ENCODE measurements at regions not wholly inside any gene's neighbourhood (a gene's known extent, or its start where the extent isn't known, plus 50 kb on each side); places are given as distances from the start of the nearest gene placed in this dataset.
"Not testable (repeated sequence)": the region's sequence is repeated elsewhere in the genome, so short reads cannot be mapped to it uniquely, and the experiment has no call there.

DNA sequence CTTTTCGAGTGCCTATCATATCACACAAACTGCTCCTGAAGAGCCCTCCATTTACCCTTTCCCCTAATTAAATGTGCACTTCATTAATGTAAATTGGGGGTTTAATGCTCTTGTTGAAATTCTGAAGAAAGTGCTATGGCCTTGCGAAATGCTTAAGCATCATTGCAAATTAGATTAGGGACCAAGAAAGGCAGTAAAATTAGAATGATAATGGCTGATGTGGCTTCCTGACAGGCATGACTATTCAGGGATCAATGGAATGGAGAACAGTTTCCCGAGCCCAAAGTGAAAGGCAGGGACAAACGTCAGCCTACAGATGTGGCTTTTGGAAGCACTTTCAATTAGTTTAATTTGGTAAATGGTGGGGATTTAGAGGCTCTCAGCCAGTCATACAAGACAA is 120.1 kb downstream of the NKX6-1 start:
- DNase-seq, result no peak

DNA sequence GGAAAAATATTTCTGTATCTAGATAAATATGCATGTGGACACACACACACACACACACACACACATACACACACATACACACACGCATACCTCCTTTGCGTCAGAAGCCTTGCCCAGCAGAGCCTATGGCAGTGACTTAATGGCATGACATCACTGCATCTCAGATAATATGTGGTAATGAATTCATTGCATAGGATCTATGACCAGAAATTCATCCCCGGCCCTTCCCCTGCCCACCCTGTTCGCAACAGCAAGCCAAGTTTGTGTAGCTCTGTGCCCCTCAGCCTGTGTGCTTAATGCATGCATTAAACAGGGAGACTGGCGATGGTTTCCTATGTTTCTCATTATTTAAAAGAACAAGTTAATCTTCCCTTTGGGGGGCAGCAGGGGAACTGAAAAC is 120.7 kb downstream of the NKX6-1 start:
- DNase-seq, result no peak

DNA sequence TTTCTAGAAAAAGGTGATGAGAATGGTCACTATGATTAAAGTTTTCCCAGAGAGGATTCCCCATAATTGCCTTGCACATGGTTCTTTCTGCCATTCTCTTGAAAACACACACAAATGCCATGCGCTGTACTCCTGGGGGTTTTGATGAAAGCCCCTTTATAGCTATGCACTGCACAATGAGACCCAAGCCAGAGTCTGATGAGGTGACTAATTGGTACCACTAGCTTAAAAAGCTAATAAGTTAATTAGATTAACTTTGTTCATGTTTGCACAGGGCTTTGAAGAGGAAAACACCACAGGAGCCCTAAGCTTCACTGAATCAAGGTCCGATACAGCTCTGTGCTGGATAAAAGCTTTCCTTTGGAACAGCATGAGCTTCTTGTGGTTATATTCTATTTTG is 132.2 kb downstream of the NKX6-1 start:
- no peak for DNase-seq

DNA sequence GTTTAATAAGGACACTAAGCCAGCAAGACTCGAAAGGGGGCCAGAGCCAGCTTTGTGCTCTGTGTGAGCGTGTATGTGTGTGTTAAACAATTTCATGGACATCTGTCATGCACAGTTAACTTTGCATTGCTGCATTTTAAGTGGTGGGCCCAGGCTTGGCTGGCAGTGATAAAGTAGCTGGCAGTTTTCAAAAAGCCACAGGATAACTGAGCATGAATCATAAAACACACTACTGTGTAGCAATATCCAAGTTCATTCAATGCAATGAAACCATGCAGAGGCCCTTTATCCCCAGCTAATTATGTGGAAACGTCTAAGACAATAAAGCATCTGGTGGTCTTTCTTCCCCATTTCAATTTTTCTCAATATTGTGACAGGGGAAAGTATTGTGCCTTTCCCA is 132.9 kb downstream of the NKX6-1 start:
- DNase-seq, result no peak

DNA sequence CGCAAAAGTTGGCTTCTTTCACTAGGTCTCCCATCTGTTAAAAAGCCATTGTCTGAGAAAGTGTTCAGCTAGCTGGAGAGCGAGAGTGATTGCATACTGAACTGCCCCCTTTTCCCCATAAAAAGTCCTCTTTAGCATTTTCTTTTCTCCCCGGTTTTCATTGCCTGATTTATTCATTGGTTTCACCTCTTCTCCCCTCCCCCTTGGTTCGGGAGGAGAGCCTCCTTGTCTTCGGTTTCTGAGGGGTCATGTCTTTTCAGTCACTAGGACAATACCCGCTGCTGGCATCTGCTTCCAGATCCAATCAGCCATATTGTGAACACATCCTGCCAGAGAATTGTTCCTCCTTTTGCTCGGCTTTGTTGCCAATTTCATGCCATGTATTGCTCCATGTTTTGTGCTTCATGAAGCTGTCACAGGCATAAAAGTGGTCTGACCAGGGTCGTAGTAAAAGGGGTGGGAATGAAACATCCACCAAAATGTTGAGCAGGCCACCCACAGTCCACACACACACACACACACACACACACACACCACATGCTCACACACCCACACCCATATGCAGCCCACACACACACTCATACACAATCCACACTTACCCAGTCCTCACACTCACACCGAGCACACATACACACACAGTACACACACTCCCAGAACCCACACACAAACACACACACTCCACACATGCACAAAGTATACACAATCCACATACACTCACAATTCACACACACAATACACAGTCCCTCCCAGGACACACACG is 136.0 kb downstream of the NKX6-1 start:
- no peak for DNase-seq

DNA sequence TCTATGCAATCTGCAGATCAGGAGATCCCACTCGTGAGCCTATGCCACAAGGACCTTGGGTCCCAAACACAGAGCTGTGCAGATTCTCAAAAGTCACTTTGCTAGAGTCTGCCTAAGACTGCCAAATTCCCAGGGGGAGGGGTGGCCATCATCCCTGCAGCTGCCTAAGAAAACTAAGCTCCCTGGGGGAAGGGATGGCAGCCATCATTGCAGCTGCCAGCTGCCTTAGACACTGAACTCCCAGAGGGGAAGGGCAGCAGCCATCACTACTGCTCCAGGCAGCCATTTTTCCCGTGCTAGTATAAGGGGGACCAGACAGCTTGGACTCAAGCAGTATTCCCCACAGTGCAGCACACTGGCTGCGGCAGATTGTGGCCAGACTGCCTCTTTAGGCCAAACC is 156.9 kb downstream of the NKX6-1 start:
- no peak for DNase-seq

DNA sequence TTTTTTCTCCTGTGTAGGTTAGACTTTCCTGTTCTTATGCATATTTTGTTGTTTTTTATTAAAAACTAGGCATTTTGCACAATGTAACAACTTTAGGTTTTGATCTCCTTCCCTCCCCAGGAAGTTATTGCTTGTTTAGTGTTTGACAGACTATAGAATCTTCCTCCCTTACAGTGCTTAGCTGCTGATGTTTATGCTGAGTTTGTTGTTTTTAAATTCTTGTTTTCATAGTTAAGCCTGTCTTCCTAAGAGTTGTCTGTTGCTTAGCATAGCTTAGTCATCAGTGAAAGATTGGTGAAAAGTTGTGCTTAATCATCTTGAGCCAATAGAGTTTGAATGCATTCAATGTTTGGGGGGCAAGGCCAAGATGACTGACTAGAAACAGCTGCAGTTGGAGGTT is 157.5 kb downstream of the NKX6-1 start:
- no peak for DNase-seq

DNA sequence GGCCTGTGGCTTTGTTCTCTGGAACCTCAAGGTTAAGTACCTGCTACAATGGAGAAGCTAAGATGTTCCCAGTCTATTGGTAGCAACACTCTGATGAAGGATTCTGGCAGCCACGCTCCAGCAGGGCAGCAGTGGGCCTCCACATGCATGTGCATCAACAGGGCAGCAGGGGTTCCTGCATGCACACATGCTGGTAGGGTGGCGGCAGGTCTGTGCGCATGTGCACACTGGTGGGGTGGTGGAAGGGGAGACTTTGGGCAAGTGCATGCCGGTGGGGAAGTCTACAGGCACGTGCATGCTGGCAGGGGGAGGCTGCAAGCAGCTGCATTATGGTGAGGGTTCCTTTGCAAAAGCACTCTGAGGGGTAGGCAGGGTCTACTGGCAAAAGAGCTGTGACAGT is 160.7 kb downstream of the NKX6-1 start:
- DNase-seq, result no peak

DNA sequence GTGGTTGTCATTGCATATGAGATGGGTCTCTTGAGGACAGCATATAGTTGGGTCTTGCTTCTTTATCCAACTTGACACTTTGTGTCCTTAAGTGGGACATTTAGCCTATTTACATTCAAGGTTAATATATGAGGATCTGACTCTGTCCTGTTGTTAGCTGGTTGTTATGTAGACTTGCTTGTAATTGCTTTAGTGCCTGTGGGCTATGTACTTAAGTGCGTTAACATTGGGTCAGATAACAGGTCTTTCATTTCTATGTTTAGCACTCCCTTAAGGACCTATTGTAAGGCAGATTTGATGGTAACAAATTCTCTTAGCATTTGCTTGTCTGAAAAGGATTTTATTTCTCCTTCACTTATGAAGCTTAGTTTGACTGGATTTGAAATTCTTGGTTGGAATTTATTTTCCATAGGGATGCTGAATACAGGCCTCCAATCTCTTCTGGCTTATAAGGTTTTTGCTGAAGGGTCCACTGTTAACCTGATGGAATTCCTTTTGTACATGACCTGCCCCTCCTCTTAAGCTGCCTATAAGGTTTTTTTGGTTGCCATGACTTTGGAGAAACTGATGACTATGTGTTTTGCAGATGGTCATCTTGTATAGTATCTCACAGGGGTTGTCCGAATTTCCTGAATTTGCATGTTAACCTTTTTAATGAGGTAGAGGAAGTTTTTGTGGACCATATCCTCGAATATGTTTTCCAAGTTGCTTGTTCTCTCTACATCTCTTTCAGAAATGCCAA is 162.0 kb downstream of the NKX6-1 start:
- no peak for DNase-seq

DNA sequence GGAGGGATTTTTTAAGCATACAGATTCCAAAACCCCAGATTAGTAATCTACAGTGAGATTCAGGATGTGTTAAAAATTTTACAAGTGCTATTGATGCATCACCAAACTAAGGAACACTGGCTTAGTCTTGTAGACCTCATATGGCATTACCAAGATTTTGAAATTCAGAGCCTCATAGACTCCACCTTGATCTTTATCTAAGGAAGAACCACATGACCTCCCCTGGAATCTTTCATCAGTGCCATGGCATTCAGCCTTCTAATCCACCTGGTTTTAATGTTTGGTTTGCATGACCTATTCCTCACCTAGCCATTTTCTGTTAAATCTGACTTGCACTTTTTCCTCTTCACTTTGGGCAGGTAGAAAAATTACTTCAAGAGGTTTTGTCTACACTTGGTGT is 171.6 kb downstream of the NKX6-1 start:
- no peak for DNase-seq

DNA sequence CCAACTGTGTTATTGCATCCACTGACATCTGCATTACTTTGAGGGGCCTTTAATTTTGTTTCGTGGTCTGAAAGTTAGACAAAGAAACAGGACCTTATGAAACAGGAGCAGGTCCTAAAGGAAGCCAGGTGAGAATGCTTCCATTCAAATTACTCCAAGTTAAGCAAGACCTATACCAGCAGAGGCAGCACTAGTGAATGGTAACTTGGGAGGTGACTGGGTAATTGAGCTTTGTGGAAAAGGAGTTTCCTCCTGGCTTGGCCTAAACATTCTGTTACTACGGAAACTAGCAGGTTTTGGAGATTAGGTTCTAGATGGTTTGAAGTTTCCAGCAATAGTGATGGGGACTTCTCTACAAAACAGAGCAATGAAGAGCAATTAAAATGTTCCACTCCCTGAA is 173.5 kb downstream of the NKX6-1 start:
- no peak for DNase-seq

DNA sequence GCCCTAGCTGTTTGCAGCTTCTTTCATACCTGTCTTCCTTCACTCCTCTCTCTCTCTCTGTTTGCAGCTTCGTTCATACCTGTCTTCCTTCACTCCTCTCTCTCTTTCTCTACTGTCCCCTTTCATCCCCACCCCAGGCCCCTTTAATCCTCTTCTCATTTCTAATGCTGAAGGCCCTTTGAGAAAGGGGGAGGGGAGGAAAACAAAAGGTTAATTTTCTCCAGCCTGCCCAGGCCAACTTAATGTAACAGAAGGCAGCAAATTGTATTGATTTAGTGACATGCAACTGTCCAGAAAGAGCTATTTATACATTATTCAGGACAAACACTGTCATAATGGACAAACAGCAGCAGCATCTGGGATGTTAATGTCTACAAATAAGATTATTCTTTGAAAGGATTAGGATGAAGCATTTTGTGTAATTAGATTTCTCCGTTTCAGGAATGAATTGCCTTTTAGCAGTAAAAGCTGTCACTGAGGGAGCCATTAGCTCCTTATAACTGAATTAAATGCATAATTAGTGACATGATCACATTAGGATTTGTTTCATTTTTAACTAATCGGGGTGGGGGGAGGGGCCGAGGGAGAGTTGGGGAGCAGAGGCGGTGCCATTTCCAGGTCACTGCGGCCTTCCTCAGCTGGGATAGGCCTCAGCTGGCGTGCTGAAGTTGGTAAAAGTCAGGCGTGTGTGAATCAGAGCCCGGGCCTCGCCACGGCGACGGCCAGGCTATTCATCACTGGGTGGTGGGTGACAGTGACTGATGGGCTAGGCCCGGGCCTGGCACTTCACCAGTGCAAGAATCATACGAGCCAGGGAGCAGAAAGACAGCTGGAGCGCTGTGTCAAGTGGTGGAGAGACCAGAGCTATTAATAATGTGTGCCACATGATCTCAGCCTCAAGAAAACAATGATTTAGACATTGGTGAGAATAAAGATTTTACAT is 174.5 kb downstream of the NKX6-1 start:
- no peak for DNase-seq

DNA sequence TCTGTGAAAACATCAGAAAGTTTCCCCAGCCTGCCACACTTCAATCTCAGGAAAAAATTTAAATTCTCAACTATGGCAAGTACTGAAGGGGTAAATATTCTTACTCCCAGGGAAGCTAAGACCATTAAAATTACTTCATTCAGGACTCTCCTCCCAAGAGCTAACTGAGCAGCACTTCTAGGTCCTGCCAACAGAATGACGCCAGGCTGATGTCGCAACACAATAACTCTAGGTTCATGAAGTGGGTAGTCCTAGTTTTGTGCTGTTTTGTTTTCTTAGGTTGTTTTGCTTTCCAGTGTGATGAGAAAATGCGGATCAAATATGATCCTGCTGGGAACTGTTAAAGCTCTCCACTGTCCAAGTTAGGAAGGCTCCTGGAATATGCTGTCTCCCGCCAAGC is 180.0 kb downstream of the NKX6-1 start:
- DNase-seq, result no peak

DNA sequence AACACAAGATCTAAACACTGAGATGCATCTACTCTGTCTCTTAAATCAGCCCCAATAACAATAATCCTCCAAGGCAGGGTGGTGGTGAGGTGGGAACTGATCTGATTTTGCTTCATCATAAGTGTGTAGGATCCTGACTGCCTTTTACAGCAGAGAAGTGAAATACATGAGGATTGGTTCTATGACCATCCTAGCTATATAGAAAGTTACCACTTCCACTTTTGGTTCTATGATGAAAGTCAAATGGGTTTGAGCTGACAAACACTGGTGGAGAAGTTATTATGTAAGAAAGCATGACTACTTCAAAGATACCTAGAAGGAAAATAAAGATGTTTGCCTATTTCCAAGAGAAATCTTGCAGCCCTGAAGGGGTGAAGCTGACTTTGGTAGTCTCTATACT is 181.6 kb downstream of the NKX6-1 start:
- DNase-seq, result no peak

DNA sequence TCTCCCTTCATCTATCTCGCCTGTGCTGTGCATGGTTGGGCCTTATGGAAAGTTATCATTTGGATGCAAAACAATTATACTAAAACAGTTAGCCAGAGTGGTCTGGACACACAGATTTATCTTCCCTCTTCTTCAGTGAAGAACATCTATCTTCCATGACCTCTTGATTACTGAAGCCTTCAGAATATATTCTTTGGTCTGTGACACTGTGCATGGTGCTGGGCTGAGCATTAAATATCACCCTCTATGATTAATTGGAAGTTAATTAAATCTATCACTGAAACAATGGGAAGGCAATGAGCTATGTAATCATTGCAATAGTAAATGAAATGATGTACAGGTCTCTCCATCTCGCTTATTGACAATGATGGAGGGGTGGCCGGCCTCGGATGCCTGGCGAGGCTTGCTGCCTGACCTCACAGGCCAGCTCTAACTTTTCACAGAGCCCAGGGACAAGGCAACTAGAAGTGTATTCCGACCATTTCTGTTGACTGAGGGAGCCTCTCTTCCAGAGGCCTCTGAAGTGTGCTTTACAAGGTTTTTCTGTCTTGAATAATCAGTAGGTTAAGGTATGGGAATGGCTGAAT is 186.6 kb downstream of the NKX6-1 start:
- DNase-seq, result no peak

DNA sequence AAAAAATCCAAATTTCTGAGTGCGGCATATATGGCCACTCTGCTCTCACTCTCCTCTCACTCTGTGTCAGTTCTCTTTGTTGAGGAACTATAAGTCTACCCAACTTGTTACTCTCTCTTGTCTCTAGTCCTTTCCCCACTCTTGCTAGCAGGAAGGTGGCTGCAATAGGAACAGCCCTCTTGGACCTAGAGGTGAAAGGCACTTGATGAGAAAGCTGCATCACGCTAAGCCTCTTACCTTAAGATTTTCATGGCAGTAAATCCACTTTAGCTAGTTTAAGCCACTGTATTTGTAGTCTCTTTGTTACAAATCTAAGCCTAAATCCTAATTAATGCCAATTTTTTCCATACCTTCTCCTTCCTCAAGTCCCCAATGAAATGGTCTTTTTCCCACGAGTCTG is 189.9 kb downstream of the NKX6-1 start:
- DNase-seq, result no peak

DNA sequence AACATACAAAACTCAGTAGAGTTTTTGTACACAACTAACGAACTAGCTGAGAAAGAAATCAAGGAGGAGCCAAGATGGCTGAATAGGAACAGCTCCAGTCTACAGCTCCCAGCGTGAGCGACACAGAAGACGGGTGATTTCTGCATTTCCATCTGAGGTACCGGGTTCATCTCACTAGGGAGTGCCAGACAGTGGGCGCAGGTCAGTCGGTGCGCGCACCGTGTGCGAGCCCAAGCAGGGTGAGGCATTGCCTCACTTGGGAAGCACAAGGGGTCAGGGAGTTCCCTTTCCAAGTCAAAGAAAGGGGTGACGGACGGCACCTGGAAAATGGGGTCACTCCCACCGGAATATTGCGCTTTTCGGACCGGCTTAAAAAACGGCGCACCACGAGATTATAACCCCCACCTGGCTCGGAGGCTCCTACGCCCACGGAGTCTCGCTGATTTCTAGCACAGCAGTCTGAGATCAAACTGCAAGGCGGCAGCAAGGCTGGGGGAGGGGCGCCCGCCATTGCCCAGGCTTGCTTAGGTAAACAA is 200.3 kb downstream of the NKX6-1 start:
- DNase-seq, result not testable (repeated sequence)

DNA sequence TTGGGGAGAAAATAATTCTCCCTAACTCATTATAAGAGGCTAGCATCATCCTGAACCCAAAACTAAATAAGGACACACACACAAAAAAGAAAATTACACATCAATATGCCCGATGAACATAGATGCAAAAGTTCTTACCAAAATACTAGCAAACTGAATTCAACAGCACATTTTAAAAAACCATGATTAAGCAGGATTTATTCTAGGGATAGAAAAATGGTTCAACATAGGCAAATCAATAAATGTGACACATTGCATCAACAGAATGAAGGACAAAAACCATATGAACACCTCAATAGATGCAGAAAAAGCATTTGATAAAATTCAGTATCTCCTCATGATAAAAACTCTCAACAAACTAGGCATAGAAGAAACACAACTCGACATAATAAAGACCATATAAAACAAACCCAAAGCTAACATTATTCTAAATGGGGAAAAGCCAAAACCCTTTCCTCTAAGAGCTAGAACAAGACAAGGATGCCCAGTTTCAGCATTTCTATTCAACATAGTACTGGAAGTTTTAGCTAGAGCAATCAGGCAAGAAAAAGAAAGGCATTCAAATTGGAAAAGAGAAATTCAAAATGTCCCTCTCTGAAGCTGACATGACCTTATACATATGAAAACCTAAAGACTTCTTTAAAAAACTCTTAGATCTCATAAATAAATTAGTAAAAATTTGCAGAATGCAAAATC is 200.9 kb downstream of the NKX6-1 start:
- DNase-seq, result no peak

DNA sequence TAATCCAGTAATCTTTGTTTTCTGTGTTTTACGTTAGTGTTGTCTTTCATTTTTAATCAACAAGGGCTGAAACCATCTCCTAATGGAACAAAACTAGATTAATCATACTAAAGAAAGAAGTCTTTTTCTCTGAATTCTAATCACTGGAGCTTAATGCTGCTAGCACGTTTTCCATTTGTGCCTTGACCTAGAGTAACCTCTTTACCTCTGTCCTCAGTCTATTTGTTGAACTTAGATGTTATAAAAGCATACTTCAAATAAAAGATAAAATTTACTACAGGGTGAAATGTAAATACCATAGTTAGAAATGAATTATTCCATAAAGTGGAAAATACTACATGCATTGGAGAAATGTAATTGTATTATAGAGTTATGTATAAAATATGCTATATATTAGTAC is 207.1 kb downstream of the NKX6-1 start:
- DNase-seq, result no peak

DNA sequence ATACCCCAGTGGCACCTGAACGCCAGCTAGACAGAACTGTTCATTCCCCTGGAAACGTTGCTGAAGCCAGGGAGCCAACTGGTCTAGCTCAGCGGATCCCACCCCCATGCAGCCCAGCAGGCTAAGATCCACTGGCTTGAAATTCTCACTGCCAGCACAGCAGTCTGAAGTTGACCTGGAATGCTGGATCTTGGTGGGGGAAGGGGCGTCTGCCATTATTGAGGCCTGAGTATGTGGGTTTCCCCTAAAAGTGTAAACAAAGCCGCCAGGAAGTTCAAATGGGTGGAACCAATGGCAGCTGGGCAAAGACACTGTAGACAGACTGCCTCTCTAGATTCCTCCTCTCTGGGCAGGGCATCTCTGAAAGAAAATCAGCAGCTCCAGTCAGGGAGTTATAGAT is 213.0 kb downstream of the NKX6-1 start:
- no peak for DNase-seq

DNA sequence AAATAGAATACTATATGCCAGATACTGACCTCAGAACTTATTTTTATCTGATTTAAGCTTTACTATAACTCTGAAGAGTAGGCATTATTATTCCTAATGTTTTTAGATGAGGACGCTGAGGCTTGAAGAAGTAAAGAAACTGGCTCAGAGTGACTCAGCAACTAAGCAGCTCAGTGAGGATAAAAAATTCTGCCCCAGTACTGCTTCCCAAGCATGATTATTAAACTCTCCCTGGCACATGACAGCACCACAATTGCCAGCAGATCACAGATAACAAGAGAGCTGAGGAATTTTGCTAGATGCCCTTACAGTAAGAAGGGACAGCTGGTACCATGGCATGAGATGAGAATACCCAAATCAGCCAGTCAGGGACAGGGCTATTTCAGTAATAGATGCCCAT is 219.4 kb downstream of the NKX6-1 start:
- no peak for DNase-seq

DNA sequence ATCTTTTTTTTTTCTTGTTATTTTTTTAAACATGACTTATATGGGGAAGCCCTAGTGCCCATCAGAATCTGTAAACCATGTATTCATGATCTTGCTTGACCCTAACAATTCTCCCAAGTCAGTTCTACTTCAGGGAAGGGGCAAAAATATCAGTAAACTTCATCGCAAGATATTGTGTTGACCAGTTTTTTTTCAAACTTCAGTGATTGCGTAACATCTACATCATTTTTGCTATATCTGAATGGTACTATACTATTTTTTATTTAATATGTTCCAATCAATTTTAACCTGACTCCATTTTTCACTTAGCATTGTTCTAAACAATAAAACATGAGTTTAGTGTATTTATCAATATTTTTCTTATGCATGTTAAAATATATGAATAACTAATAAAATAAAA is 221.2 kb downstream of the NKX6-1 start:
- DNase-seq, result no peak

Data from amniotic stem cell (primary cell).